HG03521 (cell line): ENCODE measurements at regions not wholly inside any gene's neighbourhood (a gene's known extent, or its start where the extent isn't known, plus 50 kb on each side); places are given as distances from the start of the nearest gene placed in this dataset.
A peak's percentile ranks its signal among the peaks of the same experiment; 100 is the strongest.

ENCODE experiments used
- ATAC-seq: cut with Tn5 transposase; IDR thresholded peaks from one replicate; pipeline ENCODE4 v1.9.1; 2021; ENCODE audit warnings: mild to moderate bottlenecking, moderate library complexity; ENCODE audit not compliant: unreplicated experiment

DNA sequence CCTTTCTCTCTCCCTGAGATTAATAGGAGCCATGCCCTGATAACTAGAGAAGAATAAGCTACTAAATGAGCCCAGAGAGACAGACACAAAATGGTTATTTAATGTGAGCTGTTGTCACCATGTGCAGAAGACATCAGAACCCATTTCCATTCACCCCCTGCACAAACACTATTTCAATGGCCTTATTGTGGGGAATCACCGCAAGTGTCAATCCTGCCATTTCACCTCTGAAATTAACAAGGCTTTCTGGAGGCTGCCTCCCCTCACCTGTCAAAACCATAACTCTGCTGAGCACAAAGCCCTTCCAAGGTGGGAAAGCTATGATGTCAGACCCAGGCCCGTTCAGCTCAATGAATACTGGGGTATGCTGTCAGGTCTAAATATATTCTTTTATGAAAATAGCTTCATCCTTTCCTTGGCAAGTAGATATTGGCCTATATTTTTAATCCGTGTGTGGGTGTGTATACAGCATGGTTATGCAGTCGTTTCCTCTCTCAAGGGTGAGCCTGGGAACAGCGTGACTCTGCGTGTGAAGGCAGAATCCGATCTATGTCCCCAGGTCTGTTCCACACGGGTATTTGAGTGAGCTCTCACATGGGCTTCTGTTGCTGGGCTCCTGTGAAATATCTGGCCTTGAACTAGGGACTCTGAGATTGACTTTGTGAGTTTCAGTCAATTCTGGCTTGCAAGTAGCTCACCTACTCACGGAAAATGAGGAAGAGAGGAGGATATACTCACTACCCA lies 266.3 kb downstream of the FBXW7 start:
- no peak for ATAC-seq

DNA sequence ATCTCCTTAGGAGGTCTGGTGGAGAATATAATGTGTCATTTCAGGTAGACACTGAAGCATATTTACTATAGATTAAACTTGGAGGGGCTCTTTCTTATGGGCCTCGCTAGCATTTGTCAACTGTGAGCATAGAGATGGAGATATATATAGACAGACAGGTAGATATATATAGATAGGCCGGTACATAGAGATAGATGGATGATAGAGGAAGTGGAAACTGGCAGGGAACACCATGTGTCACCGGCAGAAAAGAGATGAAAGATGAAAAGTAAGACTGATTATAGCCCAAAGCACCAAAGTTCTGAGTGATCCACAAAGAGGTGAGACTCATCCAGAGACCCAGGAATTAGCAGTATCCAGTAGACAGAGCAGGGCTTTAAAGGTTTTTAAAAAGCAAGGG lies 268.1 kb downstream of the FBXW7 start:
- no peak for ATAC-seq

DNA sequence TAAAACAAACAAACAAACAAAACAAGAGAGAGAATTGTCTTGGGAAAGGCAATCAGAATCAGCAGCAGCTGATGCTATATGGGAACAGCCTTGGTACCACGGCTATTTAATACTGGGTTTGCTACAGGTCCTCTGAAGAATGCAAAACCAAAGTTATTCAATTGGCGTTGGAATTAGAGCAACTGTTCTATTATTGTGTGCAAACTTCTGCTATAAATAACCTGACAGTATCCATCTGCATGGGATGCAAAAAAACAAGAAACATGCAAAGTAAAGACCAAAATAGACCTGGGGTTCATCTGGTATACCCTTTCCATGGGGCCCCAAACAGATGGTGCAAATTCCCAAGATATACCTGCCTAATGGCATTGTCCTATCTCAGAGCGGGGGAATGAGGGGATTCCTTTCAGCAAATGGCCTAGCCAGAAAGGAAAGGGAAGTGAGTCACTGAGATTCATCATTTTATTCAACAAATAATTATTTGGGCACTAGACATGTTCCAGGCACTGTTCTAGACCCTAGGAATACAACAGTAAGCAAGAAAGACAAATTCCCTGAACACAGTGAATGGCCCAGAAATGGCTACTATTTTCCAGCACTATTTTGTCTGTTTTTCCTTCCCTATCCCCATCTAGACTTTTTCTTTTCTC lies 268.9 kb downstream of the FBXW7 start:
- ATAC-seq = no peak

DNA sequence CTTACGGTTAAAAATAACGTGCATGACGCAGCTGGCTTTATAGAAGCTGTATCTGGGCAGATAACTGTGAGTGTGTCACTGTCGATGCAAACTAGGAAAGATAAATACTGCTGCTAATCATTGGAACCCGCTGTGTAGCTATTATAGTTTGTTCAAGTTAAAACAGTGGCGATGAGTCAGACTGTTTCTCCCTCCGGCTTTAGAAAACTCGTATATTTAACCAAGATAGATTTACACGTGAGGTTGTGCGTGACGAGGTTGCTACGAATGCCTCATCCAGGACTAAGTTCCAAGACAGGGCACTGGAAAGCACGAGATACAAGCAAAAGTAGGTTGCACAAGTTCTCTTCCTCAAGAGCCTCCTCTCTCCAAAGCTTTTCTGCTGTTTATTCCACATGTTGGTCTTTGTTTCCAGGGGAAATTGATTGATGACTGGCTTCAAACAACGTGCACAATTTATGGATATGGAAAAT lies 270.7 kb downstream of the FBXW7 start:
- ATAC-seq = no peak

DNA sequence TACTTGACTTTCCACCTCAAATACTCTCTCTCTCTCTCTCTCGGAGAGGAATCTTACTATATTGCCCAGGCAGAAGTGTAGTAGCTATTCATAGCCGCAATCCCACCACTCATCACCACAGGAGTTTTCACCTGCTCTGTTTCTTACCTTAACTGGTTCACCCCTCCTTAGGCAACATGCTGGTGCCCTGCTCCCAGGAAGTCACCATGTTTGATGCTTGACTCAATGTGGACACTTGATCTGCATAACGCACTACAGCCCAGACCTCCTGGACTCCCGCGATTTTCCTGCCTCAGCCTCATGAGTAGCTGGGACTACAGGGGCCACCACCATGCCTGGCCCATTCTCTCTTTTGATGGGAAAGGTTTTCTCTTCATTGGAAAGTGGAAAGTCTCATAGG lies 271.8 kb downstream of the FBXW7 start:
- no peak for ATAC-seq

DNA sequence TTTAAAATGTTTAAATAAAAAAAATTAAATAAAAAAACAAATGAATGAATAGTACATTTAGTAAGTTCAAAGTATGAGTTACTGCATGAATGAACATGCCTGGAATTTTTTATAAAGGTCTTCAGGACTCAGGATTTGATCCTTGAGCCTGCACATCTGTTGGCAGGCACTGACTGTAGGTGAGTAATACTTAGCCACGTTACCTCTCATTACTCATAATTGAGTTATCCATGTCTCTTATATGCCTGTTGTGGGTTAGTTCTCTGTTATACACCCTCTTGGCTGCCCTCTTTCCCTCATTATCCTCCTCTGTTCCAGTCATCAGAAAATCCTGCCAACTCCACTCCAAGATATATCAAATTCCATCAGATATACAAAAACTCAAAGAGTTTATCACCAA lies 276.0 kb downstream of the FBXW7 start:
- ATAC-seq = no peak

DNA sequence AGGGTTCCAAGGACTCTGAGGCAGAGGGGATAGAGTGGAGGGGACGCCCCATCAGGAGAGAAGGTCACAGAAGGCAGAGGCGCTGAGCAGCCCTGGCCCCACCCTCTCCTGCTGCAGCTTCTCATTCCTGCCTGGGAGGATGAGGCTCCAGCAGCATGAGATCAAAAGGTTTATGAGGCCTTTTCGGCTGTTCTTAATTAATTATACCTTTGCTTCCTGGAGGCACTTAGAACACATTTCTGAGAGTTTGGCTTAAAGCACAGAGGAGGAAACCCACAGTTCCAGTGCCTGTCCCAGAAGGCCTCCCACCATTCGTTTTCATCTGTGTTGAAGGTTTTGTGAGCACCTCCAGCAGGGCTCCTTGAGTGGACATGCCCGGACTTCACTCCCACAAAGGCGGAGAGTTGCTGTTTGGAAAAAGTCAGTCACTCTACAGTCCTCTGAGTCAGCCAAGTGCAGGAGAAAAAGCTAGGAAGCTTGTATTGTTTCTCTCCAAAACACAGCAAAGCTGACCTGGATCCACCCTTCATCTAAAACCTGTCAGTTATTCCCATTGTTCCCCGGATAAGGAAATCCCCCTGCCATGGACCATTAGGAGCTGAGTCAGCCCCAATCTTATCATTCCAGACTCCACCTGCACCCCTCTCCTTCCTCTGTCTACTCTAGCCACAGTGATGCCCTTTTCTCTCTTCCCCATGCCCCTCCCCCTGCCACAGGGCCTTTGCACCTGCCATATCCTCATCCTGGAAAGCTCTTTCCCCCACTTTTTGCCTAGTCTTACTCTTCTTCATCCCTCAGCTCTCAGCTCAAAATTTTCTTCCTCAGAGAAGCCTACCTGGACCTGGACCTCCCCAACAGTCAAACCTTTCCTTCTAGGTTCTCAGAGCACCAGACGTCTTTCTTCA lies 276.8 kb downstream of the FBXW7 start:
- no peak for ATAC-seq

DNA sequence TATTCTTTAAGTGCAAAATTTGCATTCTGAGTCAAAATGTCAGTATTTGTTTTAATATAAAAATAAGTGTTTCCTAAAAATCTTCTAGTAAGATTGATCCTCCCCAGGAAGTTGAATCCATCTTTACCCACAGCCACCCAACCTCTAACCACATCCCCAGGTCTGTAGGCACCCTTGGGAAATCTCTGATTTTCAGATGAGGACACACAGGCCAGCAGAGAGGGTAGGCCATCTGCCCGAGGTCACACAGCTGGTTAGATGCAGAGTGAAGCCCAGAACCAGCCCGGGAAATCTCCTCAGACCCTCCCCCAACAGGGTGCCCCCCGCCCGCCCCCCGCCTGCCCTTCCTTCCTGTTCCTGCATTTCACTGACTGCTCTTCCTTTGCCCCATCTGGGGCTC lies 277.5 kb downstream of the FBXW7 start:
- no peak for ATAC-seq

DNA sequence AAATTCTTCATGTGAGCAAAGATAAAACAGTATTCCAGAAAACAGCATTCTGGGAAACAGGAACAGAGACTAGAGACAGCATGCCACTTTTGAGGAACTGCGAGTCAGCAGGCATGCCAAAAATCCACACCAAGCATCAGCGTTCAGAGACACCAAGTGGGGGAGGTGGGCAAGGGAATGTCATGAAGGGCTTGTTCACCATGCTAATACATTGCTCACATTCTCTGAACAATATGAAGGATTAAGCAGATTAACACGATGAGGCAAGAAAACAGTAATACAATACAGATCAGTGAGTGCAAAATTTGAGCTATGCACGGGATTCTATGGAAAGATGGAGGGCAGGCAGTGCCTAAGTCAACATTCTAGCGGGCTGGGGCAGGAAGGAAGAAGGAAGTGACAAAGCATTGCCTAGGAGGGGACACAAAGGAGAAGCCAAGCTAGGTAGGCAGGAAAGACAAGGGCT lies 278.3 kb downstream of the FBXW7 start:
- ATAC-seq = no peak

DNA sequence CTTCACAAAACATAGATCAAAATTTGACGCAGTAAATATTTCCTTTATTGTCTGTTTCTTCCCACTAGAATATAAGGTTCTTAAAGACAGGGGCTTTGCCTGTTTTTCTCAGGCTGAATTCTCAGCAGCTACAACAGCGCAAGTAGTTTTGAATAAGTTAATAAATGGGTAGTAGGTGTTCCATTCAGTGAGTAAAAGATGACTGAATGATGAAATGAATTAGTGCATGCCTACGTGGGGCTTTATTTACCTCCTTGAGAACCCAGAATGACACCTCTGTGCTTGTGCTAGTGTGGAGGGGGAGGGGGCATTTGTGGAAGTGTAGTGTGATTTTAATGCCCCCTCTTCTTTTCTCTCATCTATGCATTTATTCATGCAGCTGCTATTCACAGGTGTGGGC lies 278.9 kb downstream of the FBXW7 start:
- no peak for ATAC-seq

DNA sequence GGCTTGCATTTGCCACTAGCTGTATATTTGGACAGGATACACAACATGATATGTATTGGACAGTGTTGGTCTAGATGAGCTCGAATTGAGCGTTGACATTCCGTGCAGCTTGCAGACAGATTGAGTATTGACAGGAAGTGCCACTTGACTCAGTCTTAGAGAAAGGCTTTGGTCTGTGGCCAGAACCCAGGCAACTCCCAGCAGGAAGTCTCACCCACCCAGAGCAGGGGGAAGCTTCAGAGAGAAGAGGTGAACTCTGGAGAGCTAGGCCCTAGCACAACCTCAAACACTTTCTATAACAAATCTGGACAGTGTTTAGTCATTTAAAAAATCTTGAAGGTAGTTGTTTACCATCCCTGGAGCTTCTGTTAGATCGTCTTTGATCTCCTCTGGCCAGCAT lies 280.5 kb downstream of the FBXW7 start:
- peak; percentile 73 for ATAC-seq

DNA sequence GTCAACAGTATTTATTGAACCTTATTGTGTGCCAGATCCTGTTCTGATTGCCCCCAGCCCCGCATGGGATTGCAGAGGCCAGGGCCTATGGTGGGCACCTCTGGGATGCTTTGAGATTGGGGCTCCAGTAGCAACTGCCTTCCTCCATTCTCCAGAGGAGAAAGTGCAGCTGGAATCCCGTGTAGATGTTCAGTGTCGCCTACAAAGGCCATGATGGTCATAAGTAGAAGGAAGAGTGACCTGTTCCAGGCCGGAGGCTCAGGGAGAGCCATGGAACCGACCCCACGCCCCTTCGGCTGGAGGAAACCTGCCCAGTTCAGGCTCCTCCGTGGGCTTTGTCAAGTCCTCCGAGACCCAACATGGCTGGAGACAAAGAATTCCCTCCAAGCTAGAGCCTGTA lies 287.5 kb downstream of the FBXW7 start:
- no peak for ATAC-seq

DNA sequence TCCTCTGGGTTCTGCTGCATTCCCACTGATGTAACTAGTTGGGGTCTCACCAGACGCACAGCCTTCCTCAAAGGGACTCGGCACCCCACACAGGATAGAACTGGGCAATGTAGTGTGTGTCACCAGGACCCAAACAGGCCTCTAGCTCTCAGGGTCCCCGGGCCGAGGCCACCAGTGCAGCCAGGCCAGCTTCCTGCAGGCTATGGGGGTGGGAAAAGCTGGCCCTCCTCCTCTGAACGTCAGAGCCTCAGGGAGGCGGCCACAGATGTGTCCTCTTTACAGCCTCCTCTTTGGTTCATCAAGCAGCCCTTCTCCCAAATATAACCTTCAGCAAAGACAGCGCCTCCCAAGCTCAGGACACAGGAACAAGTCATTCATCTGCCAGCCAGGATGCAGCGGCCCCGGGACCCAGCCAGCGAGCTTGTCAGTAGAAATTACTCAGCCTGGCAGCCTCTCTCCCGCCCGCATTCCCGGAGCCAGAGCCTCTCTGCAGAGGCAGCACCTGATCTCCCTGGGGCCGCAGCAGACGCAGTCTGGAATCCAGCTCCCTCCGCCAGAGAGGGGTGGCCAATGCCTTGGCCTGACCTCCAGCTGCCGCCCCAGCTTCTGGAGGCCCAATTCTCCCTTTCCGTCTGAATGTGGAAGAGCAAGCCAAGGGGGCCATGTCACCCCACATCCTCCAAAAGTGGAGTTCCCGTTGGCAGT lies 288.5 kb downstream of the FBXW7 start:
- ATAC-seq = no peak

DNA sequence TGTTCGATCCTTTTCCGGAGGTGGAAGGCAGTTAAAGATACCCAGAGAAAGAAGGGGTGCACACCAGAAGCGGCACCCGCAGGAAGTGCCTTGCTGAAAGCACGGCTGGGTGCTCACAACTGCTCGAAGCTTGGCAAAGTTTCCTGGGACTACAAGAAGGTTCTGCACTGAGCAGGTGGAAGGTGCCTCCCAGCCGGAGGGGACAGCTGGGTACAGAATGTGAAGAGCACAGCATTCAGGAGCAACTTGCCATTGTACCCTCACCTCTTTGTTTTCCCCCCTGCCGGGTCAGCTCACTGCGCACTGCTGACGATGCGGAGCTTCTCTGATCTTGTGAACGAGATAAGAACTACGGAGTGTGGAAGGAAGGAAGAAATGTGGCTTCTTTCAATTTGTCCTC lies 289.2 kb downstream of the FBXW7 start:
- ATAC-seq = no peak

DNA sequence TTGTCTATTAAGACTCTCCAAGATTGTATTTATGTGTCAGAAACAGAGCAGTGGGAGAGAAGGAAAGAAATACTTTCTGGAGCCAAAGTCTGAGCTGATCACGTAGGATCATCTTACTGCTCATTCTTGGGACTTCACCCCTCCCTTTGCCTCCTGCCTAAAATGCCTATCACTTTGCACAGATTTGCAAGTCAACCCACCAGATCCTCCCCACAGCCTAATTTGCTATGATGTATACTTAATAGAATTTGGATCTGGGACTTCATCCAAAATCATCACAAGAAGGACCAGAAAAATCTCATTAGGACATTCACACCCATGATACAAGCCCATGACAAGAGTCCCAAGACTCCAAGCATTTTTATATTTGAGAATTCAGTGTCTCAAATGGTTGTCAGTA lies 290.2 kb downstream of the FBXW7 start:
- no peak for ATAC-seq

DNA sequence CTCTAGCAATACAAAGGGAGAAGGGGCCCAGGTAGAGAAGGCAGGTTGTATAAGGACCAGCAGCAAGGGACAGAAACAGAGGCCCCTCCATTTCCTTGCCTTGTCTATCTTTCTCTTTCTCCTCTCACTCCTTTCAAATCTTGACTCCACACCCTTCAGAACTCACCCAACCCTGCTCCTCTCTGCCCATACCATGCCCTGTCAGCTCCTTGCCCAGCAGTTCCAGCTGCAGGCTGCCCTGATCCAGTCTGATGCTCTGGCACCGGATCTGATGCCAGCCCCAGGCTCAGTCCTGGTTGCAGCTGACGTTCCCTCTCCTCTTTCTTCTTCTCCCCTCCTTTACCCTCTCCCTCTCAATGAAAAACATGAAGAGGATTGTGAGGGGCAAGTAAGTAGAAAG lies 291.2 kb downstream of the FBXW7 start:
- no peak for ATAC-seq

DNA sequence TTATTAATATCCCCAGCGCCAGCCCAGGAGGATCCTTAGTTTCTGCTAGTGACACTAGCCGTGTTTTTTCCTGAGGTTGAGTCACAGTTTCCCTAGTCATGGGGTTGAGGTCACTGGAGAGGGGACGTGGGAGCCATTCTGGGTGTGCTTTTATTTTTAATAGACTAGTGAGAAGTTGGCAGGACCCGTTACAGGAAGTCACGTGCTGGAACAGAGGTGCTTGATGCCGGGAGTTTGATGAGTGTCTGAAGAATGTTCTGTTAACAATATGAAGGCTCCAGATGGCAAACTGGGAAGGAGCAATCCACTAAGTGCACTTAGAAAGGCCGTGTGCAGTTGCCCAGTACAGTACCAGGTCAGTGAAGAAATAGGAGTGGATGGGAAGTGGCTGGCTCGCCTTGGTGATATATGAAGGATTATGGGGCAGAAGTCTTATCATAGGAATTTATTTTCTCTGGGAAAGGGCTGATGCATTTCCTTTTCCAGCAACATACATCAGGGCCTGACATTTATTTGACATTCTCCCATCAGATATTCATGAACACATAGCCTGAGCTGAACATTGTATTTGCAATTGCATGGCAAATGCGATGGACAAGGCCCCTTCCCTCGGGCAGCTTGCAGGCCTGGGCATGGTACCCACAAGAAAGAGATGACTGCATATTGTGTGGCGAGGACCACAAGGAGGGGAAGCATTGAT lies 291.8 kb downstream of the FBXW7 start:
- no peak for ATAC-seq

DNA sequence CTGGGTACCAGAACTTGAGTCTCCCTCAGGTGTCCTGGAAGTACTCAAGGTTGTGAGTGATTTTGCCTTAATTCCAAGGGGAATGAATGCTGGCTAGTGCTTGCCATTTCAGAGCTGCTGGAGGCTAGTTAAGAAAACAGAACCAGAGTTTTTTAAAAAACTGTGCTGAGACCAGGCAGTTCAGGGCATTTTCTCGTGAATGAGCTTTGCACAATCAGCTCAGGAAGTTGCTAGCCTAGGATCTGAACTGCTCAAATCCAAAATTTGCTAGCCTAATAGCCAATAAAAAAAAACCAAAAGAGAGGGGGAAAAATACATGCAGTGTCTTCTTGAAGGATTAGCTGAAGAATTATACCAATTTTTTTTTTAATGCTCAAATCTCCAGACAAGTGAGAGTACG lies 292.7 kb downstream of the FBXW7 start:
- ATAC-seq = no peak

DNA sequence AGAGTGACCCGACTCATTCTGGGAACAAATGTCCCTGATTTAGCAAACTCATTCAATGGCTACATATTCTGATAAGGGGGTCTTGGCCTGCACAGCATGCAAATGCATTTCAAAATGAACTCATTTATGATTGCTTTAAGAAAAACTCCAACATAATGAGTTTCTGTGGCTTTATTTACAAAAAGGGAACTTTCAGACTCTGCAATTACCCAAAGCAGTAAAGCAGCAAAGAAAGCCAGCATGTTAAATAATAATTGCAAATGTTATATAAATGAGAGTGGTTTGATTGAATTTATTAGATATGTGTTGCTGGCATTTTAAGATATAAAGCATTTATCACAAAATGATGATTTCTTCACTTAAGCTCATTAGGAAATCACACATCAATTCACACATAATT lies 295.7 kb downstream of the FBXW7 start:
- no peak for ATAC-seq

DNA sequence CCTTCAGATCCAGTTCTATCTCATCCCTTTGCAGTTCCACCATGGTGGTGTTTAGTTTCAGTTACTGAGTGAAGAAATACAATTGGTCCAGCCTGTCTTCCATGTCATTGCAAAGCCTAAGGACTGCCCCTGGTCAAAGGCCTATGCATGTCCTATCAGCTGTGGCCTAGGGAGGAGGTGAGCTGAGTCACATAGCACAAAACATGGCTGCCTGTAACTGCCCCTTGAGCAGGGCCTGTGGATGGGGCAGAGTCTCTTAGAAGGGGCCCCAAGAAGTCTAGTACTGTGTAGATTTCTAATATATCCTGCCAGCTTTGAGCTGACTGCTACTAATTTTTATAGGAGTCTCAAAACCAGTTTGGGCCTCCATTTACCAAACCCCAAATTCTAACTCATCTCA lies 296.7 kb downstream of the FBXW7 start:
- ATAC-seq = no peak
